Mammary epithelial cell (primary cell): ENCODE measurements at regions not wholly inside any gene's neighbourhood (a gene's known extent, or its start where the extent isn't known, plus 50 kb on each side); places are given as distances from the start of the nearest gene placed in this dataset.

Source experiments
- EZH2 ChIP-seq: IDR thresholded peaks from 2 replicates; pipeline ENCODE4 v1.6.1; 2012; ENCODE audit warnings: low read length, inconsistent platforms, borderline replicate concordance
- TF ChIP-seq, protein P1 (sequence below), 2 donors: IDR thresholded peaks in 1 of 2; conservative IDR thresholded peaks in 1 of 2; 2 replicates each; pipeline ENCODE4 v1.5.1; 2011 to 2012; ENCODE audit warnings: inconsistent platforms in 2 of 2, low read length in 2 of 2, mild to moderate bottlenecking in 2 of 2, control low read depth in 1 of 2, low read depth in 1 of 2; ENCODE audit not compliant: insufficient read depth in 1 of 2; ENCODE audit errors: extremely low read depth in 1 of 2

DNA sequence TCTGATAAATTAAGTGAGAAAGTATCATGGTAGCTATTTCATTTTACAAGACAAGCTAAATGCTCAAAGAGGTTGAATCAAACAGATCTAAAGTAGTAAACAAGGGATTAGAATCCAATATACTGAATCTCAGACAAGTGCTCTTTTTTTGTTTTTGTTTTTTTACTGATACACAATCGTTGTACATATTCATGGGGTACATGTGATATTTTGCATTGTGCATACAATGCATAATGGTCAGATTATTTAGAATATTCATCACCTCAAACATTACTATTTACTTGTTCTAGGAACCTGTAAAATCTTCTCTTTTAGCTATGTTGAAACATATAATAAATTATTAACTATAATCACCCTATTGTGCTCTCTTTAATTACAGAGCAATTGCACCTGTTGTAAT is 57.0 kb upstream of the HCRTR2 start:
- TF ChIP-seq, protein P1, sequence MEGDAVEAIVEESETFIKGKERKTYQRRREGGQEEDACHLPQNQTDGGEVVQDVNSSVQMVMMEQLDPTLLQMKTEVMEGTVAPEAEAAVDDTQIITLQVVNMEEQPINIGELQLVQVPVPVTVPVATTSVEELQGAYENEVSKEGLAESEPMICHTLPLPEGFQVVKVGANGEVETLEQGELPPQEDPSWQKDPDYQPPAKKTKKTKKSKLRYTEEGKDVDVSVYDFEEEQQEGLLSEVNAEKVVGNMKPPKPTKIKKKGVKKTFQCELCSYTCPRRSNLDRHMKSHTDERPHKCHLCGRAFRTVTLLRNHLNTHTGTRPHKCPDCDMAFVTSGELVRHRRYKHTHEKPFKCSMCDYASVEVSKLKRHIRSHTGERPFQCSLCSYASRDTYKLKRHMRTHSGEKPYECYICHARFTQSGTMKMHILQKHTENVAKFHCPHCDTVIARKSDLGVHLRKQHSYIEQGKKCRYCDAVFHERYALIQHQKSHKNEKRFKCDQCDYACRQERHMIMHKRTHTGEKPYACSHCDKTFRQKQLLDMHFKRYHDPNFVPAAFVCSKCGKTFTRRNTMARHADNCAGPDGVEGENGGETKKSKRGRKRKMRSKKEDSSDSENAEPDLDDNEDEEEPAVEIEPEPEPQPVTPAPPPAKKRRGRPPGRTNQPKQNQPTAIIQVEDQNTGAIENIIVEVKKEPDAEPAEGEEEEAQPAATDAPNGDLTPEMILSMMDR (conservative IDR thresholded peaks at IDR 0.05 in 1 of 2, IDR thresholded peaks at IDR 0.05 in 1 of 2; ENCODE audit: extremely low read depth in 1 of 2, insufficient read depth in 1 of 2, low read depth in 1 of 2, low read length in 2 of 2) = no peak
- no peak for TF ChIP-seq EZH2
